Heart right ventricle (tissue), 16 donors: ENCODE measurements at regions not wholly inside any gene's neighbourhood (a gene's known extent, or its start where the extent isn't known, plus 50 kb on each side); places are given as distances from the start of the nearest gene placed in this dataset.
"Not testable (repeated sequence)": the region's sequence is repeated elsewhere in the genome, so short reads cannot be mapped to it uniquely, and the experiment has no call there.

Experiments
- ATAC-seq, 8 donors: fragments of 200-7000 bp; cut with Tn5 transposase; one replicate each; pipeline ENCODE4 v1.9.1; 2020; ENCODE audit warnings: mild to moderate bottlenecking in 8 of 8, moderate library complexity in 8 of 8, moderate number of reproducible peaks in 1 of 8
- DNase-seq, 2 donors: peaks; one replicate each; pipeline ENCODE4 v3.0.0-alpha.2; 2020
- H3K27ac ChIP-seq, 10 donors: fragments of 200-600 bp; sonication (generic) in 2 of 10; one replicate each; pipeline versions ENCODE4 v1.5.0 to v1.8.0; 2020 to 2022; ENCODE audit warnings: mild to moderate bottlenecking in 3 of 10
- H3K27me3 ChIP-seq, 7 donors: fragments of 200-600 bp; one replicate each; pipeline ENCODE4 v1.8.0; 2021 to 2022; ENCODE audit warnings: mild to moderate bottlenecking in 2 of 7
- H3K36me3 ChIP-seq, 9 donors: fragments of 200-600 bp; sonication (generic) in 1 of 9; one replicate each; pipeline versions ENCODE4 v1.5.0 to v1.8.0; 2020 to 2022; ENCODE audit warnings: mild to moderate bottlenecking in 2 of 9
- H3K4me1 ChIP-seq, 9 donors: fragments of 200-600 bp; sonication (generic) in 1 of 9; one replicate each; pipeline versions ENCODE4 v1.5.0 to v1.8.0; 2020 to 2022; ENCODE audit warnings: mild to moderate bottlenecking in 4 of 9
- H3K4me3 ChIP-seq, 10 donors: fragments of 200-600 bp; sonication (generic) in 2 of 10; one replicate each; pipeline versions ENCODE4 v1.5.0 to v1.8.0; 2020 to 2022; ENCODE audit warnings: mild to moderate bottlenecking in 7 of 10, moderate library complexity in 2 of 10
- H3K9me3 ChIP-seq, 11 donors: fragments of 200-600 bp in 10 of 11; sonication (generic) in 2 of 11; one replicate each; pipeline versions ENCODE4 v1.5.0 to v1.8.0; 2013 to 2022; ENCODE audit warnings: mild to moderate bottlenecking in 2 of 11, control low read depth in 1 of 11, moderate library complexity in 1 of 11
- CTCF ChIP-seq, 9 donors: fragments of 200-600 bp; sonication (generic) in 2 of 9; IDR thresholded peaks; one replicate each; pipeline versions ENCODE4 v1.5.0 to v1.8.0; 2021 to 2022; ENCODE audit warnings: antibody characterized with exemption in 9 of 9, mild to moderate bottlenecking in 5 of 9, moderate library complexity in 1 of 9
- WGBS, 2 donors: extraction: QIAGEN DNeasy Blood & Tissue Kit; methylation state at CpG; one replicate each; pipeline ENCODE4 v1.1.7; 2013; ENCODE audit warnings: inconsistent platforms in 1 of 2; 5-methylcytosine and 5-hydroxymethylcytosine counted together
- intact Hi-C, 10 donors: fragments of 100-400 bp; cut with DNase I; formaldehyde crosslinking; loops; one replicate each; pipeline versions ENCODE4 v1.11.1 to v1.14.2; 2022
- donor health status: Arrhythmogenic right ventricular cardiomyopathy.
- donor health status: ischemic (EF 13 %, LVEDD 7.1; RV severe dilation, severe dysfunction).
- donor health status: healthy with polysubstance abuse.
- donor health status: DM: no; HTN: yes; CAD: no.
- donor health status: DM: no; HTN: no; CAD: no.
- donor health status: ischemic (EF 25% LVEDD 6.9; RV normal size, moderate dysfunction).
- donor health status: ischemic (EF 25% LVEDD 5.7; RV mildly dilated, moderate dysfunction).
- donor health status: healthy.
- donor health status: DM: yes; HTN: yes; CAD: no.
- donor health status: Ischemic cardiomyopathy.
- donor health status: ischemic (EF 35%, LVEDD 5.7; RV mildly dilated, moderate dysfunction).
- donor health status: nonischemic (EF 11% LVEDD 7.7; RV severe dilation, severe dysfunction).
- donor health status: DM: yes; HTN: yes; CAD: no.
- donor health status: PGD.
- donor health status: ischemic (EF 29% LVEDD 5.4; RV normal size, mild dysfunction).
- donor health status: nonischemic (EF 23%, LVEDD 6.1; RV moderate dilation, normal function).

- ATAC-seq (no peak), DNase-seq (no peak)
- Histone ChIP-seq H3K27me3 (no peaks in the 10 kb centered on the region), H3K4me3 (no peak overlapping the region), H3K4me1 (no peaks in the 10 kb centered on the region), H3K9me3 (peaks cover 0 to 4% (median 0%) of the 10 kb centered on the region in 11 donors), H3K36me3 (no peaks in the 10 kb centered on the region), H3K27ac (no peak overlapping the region)
- no peak for TF ChIP-seq CTCF (IDR thresholded peaks at IDR 0.05)
- intact Hi-C loops, result no loop called here
These were observed 205.3 kb downstream of the DEPDC1B start for GRCh38 chr5:60494635-60495034.

- Histone ChIP-seq H3K9me3 (peaks cover 0 to 4% (median 0%) of the 10 kb centered on the region in 11 donors), H3K4me3 (no peak overlapping the region), H3K27ac (no peak overlapping the region), H3K27me3 (no peaks in the 10 kb centered on the region), H3K36me3 (no peaks in the 10 kb centered on the region), H3K4me1 (no peaks in the 10 kb centered on the region)
- ATAC-seq, result no peak
- DNase-seq, result no peak
- no peak for TF ChIP-seq CTCF (IDR thresholded peaks at IDR 0.05)
- intact Hi-C loops, result no loop called here
- WGBS, 2 donors, result 82 to 85% methylated on average over 3 of the region's 3 CpGs
These were observed 205.8 kb downstream of the DEPDC1B start for GRCh38 chr5:60494144-60494543.

GRCh38 chr5:60493372-60493771 lies 206.6 kb downstream of the DEPDC1B start:
- intact Hi-C loops, result no loop called here
- H3K27ac ChIP-seq, result no peak overlapping the region
- H3K4me3 ChIP-seq, result no peak overlapping the region
- WGBS, 2 donors, result 89 to 97% methylated on average over 2 of the region's 2 CpGs
- no peak for TF ChIP-seq CTCF (IDR thresholded peaks at IDR 0.05)
- H3K36me3 ChIP-seq, result no peaks in the 10 kb centered on the region
- H3K4me1 ChIP-seq, result no peaks in the 10 kb centered on the region
- peaks cover 0 to 4% (median 0%) of the 10 kb centered on the region in 11 donors for H3K9me3 ChIP-seq
- H3K27me3 ChIP-seq, result no peaks in the 10 kb centered on the region
- ATAC-seq, result no peak
- DNase-seq, result no peak

- Histone ChIP-seq H3K36me3 (no peaks in the 10 kb centered on the region), H3K27ac (no peak overlapping the region), H3K9me3 (peaks cover 0 to 4% (median 0%) of the 10 kb centered on the region in 11 donors), H3K4me1 (no peaks in the 10 kb centered on the region), H3K4me3 (no peak overlapping the region), H3K27me3 (no peaks in the 10 kb centered on the region)
- no peak for DNase-seq
- intact Hi-C loops, result no loop called here
- WGBS, 2 donors, result 88 to 95% methylated on average over 2 of the region's 2 CpGs
- TF ChIP-seq CTCF (IDR thresholded peaks at IDR 0.05), result no peak
- no peak for ATAC-seq
These were observed 207.0 kb downstream of the DEPDC1B start for GRCh38 chr5:60492958-60493357.

- intact Hi-C loops, H3K4me3 ChIP-seq, DNase-seq, H3K4me1 ChIP-seq, H3K36me3 ChIP-seq, H3K27ac ChIP-seq, H3K9me3 ChIP-seq, H3K27me3 ChIP-seq, ATAC-seq: not testable (repeated sequence)
- 96% methylated on average over 2 of the region's 2 CpGs for WGBS, 2 donors
These were observed 207.6 kb downstream of the DEPDC1B start for GRCh38 chr5:60492358-60492757.
